NCI-H2107 (cell line): ENCODE measurements at regions not wholly inside any gene's neighbourhood (a gene's known extent, or its start where the extent isn't known, plus 50 kb on each side); places are given as distances from the start of the nearest gene placed in this dataset.

Experiments
- DNase-seq: peaks from one replicate; lab custom pipeline; 2025; lab: John Stamatoyannopoulos, UW

DNA sequence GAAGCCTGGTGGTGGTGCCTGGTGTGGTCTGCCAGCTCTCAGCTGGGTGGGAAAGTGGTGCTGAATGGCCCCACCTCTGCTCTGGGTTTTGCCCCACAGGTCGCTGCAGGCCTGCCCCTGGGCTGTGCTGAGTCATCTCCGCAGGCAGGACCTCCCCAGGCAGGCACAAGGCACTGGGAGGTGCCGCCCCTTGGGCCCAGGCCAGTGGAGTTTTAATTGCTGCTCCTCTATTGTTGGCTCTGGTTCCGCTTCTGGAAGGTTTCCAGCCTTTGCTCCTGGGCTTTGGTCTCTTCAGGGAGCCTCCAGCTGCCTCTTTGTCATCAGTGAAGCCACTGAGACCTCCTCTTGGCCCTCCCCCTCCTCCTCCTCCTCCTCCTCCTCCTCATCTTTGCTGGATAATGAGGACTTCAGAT lies 180.3 kb upstream of the GRB10 start:
- peak; percentile 67 for DNase-seq

DNA sequence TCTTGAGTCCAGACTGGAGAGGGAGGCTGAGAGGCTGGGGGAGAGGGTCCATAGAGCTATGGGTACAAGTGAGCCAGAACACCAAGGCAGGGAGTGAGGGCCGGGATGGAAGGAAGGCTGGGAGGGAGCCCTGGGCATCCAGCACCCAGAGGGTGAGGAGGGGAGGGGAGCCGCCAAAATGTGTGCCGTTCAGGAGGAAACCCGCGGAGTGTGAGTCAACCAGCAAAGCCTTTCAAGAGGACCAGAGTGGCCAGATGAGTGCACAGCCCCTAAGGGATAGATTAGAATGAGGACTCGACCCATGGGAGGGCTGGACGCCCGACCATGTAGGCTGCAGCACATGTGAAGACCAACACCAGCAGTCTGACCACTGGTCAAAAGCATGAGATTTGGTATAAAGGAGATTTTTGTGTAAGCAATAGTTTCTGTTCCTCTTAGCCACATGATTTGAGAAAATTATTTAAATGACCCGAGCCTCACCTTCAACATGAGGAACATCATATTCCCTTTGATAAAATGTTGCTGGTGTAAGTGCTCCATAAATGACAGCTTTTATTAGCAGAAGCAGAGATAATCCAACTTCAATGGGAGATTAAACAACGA lies 179.7 kb upstream of the GRB10 start:
- DNase-seq, result no peak

DNA sequence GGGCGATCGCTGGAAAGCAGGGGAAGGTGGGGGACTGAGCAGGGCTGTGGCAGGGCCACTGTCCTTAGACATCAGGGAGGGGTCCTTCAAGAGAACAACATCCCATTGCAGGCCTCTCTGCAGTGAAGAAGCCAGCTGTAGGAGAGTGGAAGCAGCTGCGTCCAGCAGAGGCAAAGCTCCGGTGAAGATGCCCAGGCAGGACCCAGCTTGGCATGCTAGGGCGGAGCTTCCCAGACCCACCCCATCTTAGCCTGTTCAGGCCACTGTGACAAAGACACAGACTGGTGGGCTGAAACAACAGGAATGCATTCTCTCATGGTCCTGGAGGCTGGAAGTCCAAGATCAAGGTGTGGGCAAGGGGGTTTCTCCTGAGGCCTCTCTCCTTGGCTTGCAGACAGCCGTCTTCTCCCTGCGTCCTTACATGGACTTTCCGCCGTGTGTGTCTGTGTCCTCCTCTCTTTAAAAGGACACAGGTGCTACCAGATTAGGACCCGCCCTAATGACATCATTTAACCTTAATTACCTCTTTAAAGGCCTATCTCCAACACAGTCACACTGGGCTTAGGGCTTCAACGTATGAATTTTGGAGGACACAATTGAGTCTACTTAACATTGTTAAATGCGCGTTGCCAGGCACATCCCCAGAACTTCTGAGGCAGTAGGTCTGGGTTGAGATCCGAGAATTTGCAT lies 178.1 kb upstream of the GRB10 start:
- DNase-seq, result no peak

GRCh38 chr7:50959991-50960390 lies 177.3 kb upstream of the GRB10 start:
- DNase-seq, result no peak

GRCh38 chr7:50959560-50959959 lies 176.9 kb upstream of the GRB10 start:
- DNase-seq, result no peak

GRCh38 chr7:50957855-50958254 lies 175.2 kb upstream of the GRB10 start:
- no peak for DNase-seq

GRCh38 chr7:50957431-50957830 lies 174.7 kb upstream of the GRB10 start:
- no peak for DNase-seq

- DNase-seq, result peak; percentile 21
Observed at GRCh38 chr7:50956522-50957155, 173.9 kb upstream of the GRB10 start.

GRCh38 chr7:50954716-50955115 lies 172.0 kb upstream of the GRB10 start:
- no peak for DNase-seq

DNA sequence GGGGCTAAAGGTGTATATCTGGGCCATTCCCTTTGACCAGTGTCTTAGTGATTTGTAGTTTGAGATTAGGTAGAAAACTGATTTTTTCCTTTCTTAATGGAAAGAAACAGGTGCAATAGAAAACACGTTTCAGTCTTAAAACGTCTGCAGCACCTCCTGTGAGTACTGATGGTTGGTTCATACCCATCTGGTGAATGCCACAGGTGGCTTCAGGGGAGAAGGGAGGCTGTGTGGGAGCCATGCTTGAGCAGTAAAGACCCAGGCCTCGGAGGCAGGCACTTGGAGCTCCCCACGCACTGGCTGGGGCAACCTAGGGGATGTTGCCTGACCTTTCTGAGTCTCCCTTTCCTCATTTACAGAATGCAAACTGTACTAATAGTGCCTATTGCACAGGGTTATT lies 171.5 kb upstream of the GRB10 start:
- DNase-seq, result no peak

DNA sequence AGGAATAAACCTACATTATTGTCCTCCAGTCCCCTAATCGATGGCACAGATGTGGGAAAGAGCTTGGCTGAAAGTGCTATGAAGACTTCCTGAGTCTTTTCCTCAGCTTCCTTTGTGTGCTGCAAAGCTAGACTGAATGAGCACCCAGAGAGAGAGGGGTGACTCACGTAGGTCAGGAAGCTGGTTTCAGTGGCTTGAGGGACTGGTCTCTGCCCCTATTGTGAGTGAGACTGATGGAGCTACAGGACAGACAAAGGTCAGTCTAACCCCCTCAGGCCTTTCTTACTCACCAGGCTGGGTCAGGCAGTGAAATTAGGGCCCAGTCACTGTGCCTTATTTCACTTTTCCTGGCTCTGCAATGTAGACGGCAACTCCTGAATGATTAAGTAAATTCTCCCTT lies 171.1 kb upstream of the GRB10 start:
- no peak for DNase-seq

DNA sequence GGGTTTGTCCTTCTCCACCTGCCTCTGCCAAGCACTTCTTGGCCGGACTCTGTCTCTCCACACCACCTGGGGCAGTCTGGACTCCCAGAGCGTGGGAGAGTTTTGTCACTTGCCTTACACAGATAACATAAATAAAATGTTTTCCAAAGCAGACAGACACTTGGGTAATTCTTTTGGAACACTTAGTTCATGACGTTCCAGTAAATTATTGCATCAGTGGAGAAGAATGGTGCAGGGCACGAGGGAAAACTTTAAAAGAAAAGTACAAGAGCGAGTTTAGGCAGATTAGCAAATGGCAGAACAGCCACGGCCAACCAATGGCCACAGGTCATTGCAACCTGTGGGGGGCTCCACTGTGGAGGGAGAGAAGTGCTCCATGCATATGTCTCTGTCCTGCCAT lies 170.6 kb upstream of the GRB10 start:
- no peak for DNase-seq

DNA sequence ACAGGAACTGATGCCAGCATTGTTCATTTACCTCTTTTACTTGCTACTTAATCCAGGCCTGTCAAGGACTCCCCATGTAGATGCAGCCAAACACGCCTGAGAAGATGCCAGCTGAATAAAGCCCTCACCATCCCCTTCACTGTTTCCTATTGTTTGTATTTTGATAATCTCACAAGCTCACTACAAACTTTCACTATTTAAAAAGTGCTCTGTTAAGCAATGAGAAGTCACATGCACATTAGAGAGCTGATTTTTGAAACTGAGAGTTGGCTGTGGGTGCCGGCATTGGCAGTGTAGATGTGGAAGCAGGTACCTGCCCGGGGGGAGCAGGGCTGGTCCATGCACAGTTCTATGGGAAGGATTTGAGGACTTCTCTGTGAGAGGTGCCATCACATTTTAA lies 169.8 kb upstream of the GRB10 start:
- no peak for DNase-seq

DNA sequence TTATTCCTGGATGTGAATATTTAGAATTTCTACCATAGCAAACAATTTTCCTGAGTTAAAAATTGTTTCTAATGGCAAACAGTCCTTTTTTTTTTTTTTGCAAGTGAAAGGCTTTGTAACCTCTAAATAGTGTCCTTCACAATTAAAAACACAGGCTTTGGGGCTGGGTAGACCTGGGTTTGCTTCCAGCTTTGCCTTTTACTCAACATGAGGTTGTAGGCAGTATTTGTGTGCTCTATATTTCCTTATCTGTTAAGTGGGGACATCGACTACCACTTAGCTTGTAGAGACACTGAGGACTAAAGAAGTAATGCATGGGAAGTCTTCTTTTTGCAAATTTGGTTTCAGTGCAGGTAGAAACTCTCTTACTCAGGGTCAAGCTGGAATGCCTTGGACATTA lies 169.4 kb upstream of the GRB10 start:
- DNase-seq, result no peak

DNA sequence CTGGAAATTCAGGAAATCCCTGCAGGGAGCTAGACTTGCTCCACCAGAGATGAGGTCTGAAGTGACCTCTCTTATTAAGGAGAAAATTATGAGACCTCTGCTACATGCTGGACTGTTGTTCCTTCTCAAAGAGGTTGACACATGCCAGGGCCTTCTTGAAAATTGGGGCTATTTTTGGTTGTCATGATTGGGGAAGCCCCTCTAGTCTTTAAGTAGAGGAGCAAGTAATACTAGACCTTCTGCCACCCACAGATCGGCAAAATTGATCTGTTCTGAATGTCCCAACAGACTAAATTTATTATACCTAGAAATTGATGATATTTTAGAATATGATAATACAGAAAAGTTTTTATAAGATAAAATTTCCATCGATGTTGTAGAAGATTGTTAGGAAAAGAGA lies 160.8 kb upstream of the GRB10 start:
- DNase-seq, result no peak

DNA sequence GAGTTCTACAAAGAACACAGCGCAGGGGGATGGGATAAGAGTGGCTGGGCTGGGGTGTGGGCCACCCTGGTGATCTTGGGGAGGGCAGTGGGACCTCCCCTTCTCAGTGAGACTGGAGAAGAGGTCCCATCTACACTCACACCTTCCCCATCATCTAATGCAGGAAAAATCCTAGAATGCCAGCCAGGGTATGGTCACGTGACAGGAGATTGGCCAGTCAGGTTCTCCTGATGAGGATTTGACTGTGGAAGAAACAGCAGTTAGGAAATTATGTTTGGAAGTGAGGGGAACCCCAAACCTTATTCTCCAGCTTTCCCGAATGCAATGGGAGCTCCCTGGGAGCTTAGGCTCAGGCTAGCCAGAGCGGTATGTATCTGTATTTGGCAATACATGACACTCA lies 158.8 kb upstream of the GRB10 start:
- DNase-seq, result no peak

- DNase-seq, result no peak
Observed at GRCh38 chr7:50940621-50941020, 157.9 kb upstream of the GRB10 start.

DNA sequence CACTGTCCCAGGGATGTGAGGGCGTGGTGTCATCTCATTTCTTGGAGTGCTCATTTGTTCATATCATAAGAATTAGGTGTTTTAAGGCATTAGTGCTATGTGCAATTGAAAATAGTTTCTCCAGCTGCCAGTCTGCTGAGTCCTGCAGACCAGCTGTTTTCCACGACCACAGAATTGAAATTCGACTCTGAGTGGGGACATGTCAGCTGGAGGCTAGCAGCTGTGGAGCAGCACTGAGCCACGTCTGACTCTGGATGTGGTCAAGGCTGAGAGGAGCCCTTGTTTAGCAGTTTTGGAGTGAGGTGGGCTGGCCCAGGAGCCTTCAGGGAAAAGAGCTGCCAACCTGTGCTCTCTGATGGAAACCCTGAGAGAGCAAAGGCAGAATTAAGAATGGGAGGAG lies 156.3 kb upstream of the GRB10 start:
- DNase-seq, result peak; percentile 68

GRCh38 chr7:50937727-50938126 lies 155.0 kb upstream of the GRB10 start:
- DNase-seq, result no peak

- DNase-seq, result no peak
Observed at GRCh38 chr7:50926049-50926448, 143.4 kb upstream of the GRB10 start.

DNA sequence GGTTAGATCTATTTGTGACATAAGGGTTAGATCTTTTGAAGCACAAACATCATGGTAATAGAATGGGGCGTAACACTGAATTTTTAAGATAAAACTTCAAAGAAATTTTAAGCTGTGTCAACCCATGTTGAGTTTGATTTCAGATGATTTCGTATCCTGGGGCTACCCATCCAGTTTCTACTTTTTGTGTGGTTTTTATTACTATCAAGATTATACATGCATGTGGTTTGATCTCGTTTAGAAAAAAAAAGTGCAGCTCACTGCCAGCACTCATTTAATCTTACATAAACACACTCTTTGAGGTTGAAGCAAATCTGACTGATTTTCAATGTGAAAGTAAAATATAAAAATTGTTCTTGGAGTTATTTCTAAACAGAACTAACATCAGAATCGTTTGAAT lies 140.8 kb upstream of the GRB10 start:
- no peak for DNase-seq

GRCh38 chr7:50921114-50921813 lies 138.6 kb upstream of the GRB10 start:
- no peak for DNase-seq

DNA sequence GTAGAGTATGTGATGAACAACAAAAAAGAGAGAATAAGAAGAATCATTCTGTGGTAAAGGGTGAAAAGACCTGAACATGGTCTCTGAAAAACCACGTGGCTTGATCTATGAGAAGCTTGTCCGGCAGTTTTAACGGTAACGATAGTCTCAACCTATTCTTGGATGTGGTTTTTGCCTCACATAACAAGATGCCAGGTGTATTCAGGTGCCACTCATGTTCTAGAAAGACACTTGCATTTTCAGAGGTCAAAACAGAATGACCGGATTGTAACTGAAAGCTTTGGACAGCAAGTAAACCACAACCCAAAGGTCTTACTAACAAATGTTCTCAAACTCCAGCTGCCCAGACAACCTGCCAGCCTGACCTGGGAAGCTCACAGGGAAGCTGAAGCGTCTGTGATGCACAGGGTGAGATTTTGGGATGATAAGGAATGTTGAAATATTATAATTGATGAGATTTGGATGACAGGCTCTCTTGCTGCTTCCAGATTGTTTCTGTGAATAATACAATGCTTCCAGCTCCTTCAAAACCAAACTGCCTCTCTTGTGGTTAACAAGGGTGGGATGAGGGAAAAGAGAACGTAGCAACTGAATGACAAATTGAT lies 137.4 kb upstream of the GRB10 start:
- no peak for DNase-seq
